ENCODE measurements at regions not wholly inside any gene's neighbourhood (a gene's known extent, or its start where the extent isn't known, plus 50 kb on each side); places are given as distances from the start of the nearest gene placed in this dataset.
A peak's percentile ranks its signal among the peaks of the same experiment; 100 is the strongest.
"Not testable (repeated sequence)": the region's sequence is repeated elsewhere in the genome, so short reads cannot be mapped to it uniquely, and the experiment has no call there.

DNA sequence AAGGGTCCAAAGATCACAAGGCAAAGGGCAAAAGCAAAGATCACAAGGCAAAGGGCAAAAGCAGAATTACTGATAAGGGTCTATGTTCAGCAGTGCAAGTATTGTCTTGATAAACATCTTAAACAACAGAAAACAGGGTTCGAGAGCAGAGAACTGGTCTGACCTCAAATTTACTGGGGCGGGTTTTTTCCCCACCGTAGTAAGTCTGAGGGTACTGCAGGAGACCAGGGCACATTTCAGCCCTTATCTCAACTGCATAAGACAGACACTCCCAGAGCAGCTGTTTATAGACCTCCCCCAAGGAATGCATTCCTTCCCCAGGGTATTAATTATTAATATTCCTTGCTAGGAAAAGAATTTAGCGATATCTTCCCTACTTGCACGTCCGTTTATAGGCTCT, 61.3 kb downstream of the ZNF860 start:
- not testable (repeated sequence) for DNase-seq

DNA sequence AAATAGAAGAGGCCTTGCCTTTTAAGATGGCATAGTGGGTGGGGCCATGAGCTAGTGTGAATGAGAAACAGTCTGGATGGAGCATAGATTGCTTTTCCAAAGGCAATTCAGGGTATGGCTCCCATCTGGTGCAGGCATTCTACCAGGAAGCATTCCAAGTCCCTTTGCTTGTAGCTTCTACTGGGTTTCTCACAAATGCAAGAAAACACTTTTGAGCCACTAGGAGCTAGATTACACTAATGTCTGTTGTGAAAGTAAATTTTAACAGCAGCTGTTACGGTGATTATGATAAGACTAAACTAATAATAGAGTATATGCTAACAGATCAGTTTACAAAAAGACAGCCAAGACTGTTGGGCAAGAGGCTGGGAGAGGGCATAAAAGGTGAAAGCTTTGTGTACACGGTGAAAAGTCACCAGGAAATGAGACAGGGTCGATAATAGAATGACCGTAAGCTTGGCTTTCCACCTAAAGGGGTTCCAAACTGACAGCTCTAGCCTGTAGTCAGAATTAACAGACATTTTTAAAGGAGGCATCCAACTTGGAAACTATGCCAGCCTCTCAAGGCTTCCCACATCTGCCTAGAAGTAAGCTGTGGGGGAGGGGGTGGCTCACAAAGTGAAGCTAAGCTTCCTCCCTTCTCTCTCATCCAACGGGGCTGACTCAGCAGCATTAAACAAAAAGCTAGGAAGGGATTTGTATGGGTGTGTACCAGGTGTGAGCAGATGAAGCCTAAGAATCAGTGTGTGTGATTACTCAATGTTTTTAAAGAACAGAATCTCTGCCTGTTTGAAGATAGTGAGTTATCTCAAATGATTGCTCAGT, 61.1 kb upstream of the GPD1L start:
- peak; percentile 77 for DNase-seq

DNA sequence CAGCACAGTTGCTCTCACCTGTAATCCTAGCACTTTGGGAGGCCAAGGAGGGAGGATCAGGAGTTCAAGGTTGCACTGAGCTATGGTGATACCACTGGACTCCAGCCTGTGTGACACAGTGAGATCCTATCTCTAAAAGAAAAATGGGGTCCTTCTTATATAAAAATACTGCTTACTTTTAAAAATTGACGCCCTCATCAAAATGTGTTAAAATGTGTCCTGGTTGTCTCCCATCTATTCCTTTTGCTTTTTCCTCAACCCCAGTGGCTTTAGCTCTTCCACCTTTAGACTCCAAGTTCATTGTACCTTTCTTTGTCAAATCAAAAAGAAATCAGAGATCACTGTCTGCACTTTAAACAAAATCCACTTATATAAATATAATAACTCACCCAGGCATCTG, 60.3 kb upstream of the GPD1L start:
- DNase-seq, result no peak

DNA sequence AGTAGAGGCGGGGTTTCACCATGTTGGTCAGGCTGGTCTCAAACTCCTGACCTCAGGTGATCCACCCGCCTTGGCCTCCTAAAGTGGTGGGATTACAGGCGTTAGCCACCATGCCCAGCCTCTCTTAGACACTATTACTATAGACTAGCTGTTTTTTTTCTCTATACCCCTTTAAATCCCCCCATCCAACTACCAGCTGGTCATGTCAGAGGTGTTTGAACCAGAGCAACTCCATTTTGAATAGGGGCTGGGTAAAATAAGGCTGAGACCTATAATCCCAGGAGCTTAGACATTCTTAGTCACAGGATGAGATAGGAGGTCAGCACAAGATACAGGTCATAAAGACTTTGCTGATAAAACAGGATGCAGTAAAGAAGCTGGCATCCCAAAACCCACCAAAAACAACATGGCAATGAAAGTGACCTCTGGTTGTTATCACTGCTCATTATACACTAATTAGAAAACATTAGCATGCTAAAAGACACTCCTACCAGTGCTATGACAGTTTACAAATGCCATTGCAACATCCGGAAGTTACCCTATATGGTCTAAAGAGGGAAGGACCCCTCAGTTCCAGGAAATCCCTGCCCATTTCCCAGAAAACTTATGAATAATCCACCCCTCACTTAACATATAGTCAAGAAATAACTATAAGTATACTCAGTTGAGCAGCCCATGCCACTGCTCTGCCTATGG, 57.8 kb upstream of the GPD1L start:
- no peak for DNase-seq

DNA sequence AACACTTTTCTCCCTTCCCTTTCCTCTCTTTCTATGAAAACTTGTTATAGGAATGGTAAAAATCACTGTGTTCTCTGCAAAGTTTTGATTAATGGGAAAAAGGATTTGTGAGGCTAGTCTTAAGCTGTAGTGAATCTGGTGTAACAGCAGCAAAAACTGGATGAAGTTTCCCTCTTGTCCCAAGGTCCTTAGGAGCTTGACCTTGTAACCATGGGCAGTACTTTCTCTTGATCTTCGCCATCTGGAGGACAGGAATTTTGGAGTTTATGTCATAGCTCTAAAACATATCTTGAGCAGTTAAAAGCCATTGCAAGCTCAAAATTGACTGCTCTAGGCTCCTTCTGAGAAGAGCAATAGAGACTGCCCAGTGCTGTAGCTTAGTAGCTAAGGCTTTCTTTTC, 56.5 kb upstream of the GPD1L start:
- DNase-seq, result no peak

DNA sequence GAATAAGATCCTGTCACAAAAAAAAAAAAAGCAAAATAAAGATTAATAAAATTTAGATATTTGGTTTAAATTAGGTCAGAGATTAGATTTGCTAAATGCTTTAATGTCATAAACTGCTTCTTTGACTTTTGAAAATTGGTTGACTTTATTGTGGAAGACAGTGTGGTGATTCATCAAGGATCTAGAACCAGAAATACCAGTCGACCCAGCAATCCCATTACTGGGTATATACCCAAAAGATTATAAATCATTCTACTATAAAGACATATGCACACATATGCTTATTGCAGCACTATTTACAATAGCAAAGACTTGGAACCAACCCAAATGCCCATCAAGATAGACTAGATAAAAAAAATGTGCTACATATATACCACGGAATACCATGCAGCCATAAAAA, 54.2 kb upstream of the GPD1L start:
- not testable (repeated sequence) for DNase-seq

DNA sequence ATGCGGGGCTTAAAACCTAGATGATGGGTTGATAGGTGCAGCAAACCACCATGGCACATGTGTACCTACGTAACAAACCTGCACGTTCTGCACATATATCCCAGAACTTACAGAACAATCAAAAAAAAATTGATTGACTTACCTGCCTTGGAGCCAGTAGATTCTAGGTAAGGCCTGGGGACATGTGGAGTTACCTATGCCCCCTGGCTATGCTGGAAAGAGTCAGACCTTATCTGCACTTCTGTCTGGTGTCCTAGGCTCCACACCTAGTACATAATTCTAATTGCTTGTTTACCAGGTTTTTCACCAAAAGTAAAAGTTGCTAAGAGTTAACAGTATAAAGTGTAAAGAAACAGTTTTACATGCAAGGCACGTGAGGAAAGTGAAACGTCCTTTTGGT, 53.6 kb upstream of the GPD1L start:
- not testable (repeated sequence) for DNase-seq

DNA sequence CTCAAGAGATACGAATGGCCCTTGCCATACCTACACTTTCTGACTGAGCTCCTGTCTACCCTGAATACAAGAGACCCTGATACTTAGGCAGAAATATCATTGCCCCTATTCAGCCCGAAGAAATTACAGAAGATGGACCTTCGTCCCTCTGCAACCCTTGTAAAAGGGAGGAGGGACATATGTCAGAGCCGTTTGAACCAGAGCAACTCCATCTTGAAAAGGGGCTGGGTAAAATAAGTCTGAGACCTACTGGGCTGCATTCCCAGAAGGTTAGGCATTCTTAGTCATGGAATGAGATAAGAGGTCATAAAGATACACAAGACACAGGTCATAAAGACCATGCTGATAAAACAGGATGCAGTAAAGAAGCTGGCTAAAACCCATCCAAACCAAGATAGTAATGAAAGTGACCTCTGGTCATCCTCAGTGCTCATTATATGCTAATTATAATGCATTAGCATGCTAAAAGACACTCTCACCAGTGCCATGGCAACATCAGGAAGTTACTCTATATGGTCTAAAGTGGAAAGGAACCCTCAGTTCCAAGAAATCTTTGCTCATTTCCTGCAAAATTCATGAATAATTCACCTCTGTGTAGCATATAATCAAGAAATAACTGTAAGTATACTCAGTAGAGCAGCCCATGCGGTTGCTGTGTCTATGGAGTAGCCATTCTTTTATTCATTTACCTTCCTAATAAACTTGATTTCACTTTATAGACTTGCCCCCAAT, 49.7 kb upstream of the GPD1L start:
- no peak for DNase-seq
